RWPE1 (cell line): ENCODE measurements at regions not wholly inside any gene's neighbourhood (a gene's known extent, or its start where the extent isn't known, plus 50 kb on each side); places are given as distances from the start of the nearest gene placed in this dataset.
"Not testable (repeated sequence)": the region's sequence is repeated elsewhere in the genome, so short reads cannot be mapped to it uniquely, and the experiment has no call there.

ENCODE experiments used
- CTCF ChIA-PET: fragments of 350-600 bp; sonication (Branson Sonifier 250); formaldehyde crosslinking; extraction: SDS; loops from one replicate; lab custom pipeline; 2021; lab: Yijun Ruan, JAX
- POLR2A ChIA-PET: fragments of 400-600 bp; formaldehyde crosslinking; extraction: SDS; loops from one replicate; lab custom pipeline; 2020; ENCODE audit warnings: antibody characterized with exemption; ENCODE audit not compliant: low non-redundant PET; lab: Yijun Ruan, JAX
- DNase-seq: peaks from one replicate; pipeline ENCODE4 v3.0.0; 2012; ENCODE audit warnings: low spot score
- H3K27ac ChIP-seq: fragments of 450-650 bp; 2 replicates; pipeline ENCODE4 v1.5.1; 2017
- TF ChIP-seq, protein P1 (sequence below): fragments of 450-650 bp; conservative IDR thresholded peaks from 2 replicates; pipeline ENCODE4 v1.5.1; 2017; ENCODE audit warnings: low read depth, mild to moderate bottlenecking

DNA sequence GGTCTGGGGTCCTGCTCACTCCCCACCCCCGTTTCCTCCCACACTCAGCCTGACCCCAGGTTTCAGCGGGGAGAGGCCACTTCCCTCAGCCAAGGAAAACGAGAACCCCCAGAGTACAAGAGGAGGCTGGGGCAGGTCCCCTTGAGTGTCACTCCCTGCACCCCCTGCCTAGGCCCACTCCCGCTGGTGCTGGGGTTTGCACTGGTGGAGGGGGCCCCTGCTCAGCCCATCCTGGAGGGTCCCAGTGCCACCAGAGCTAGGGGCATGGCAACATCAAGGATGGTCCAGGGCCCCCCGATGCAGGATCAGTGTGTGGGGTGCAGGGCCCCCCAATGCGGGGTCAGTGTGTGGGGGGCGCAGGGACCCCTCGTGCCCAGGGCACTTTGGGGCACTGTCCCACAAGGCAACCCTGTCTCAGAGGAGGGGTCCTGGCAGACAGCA, 70.5 kb upstream of the KCTD7 start:
- TF ChIP-seq, protein P1, sequence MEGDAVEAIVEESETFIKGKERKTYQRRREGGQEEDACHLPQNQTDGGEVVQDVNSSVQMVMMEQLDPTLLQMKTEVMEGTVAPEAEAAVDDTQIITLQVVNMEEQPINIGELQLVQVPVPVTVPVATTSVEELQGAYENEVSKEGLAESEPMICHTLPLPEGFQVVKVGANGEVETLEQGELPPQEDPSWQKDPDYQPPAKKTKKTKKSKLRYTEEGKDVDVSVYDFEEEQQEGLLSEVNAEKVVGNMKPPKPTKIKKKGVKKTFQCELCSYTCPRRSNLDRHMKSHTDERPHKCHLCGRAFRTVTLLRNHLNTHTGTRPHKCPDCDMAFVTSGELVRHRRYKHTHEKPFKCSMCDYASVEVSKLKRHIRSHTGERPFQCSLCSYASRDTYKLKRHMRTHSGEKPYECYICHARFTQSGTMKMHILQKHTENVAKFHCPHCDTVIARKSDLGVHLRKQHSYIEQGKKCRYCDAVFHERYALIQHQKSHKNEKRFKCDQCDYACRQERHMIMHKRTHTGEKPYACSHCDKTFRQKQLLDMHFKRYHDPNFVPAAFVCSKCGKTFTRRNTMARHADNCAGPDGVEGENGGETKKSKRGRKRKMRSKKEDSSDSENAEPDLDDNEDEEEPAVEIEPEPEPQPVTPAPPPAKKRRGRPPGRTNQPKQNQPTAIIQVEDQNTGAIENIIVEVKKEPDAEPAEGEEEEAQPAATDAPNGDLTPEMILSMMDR, result no peak
- CTCF ChIA-PET, result interaction anchor here (0.8 to 1.3 kb wide), 6 partner anchors 13 to 266 kb away, joined by 3 to 6 read pairs (median 3); partner anchors contain the start of gene KCTD7
- POLR2A ChIA-PET, result no interaction called here
- no peak for DNase-seq
- H3K27ac ChIP-seq, result peak overlapping the region; percentile 64

DNA sequence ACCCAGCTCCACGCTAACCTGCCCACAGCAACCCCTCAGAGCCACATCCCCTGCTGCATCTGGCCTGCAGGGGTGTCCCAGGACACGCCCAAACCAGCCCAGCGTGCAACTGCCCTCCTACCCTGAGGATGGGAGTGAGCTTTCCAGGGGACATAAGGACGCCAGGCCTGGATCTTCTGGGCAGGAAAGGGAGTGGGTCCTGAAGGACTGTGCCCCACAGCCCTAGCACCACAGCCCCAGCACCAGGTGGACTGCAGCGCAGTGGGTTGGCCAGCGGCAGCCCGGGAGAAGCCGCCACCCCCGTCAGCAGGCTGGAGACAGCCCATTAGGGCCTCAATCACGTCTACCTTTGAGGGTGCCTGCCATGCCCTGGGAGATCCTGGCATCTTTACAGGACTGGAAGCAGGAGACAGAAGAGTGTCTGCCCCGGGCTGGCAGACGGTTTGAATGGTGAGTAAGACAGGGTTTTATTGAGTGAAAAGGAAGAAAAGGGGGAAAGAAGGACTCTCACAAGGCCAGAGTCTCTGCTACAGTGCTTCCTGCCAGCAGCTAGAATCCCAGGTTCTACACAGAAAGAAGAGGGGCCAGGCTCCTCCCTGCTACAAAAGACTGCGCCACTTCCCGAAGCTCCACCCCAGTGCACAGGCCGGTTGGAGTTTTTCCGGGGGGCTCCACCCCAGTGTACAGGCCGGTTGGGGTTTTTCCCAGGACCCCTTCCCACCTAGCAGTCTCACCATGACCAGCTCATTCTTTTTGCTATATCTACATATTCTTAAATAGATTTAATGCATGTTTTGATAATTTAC, 69.8 kb upstream of the KCTD7 start:
- POLR2A ChIA-PET, result no interaction called here
- H3K27ac ChIP-seq, result peak overlapping the region; percentile 64
- DNase-seq, result no peak
- TF ChIP-seq, protein P1, result no peak
- CTCF ChIA-PET, result interaction anchor here (1.2 kb wide), 1 partner anchor 13 kb away, joined by 3 read pairs; no protein-coding TSS in a partner anchor

DNA sequence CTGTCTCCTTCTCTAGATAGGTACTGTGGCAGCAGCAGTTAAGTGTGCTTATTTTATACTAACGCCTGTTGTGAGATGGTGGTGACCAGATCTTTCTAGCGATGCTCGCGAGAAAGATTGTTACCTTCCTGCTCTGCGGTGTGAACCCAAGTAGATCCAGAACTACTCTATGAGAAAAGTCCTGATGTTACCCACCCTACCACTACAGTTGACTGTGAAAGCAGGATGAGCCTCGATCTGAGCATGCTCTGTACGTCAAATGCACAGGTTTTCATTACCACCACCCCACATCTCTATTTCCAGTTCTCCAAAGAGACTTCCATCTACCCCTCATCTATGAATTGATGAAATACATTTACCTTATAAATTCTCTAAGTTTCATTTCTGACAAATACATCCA, 64.6 kb upstream of the KCTD7 start:
- DNase-seq, result no peak
- TF ChIP-seq, protein P1, result no peak
- POLR2A ChIA-PET, result no interaction called here
- CTCF ChIA-PET, result interaction anchor here (1.0 kb wide), 1 partner anchor 12 kb away, joined by 4 read pairs; no protein-coding TSS in a partner anchor
- H3K27ac ChIP-seq, result no peak overlapping the region

DNA sequence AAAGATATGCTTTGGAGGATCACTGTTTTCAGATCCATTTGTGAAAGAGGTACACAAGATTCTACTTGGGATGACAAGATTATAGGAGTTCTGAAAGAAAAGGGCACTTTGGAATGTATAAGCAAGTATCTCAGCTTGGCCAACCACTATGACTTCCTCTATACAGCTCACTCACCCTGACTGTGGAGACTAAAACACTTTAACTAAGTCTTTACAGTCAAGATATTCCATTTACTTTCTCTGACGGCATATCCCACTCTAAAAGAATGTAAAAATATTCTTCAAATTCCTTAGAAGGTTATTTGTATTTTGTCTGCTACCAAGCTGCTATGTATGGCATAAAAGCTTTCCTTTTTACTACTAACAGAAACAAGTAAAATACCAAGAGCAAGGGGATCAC, 58.5 kb upstream of the KCTD7 start:
- H3K27ac ChIP-seq, POLR2A ChIA-PET, DNase-seq: not testable (repeated sequence)
- CTCF ChIA-PET, result interaction anchor here (1.1 kb wide), 1 partner anchor 17 kb away, joined by 3 read pairs; no protein-coding TSS in a partner anchor

DNA sequence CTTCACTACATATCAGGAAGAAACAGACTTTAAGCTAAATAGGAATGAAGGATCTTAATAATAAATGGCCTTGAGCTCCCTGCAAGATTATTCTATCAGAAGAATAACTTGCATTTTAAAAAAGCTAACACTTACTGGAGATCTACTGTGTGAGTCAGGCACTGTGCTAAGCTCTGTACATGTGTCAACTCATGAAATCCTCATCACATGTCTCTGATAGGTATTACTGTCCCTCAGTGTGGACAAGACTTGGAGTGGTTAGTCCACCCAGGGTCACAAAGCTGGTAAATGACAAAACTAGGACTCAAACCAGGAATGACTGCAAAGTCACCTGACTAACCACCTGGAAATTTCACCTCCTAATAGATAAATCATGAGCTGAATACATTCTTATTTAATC, 57.1 kb upstream of the KCTD7 start:
- ChIA-PET POLR2A (no interaction called here), CTCF (interaction anchor here (1.4 kb wide), 1 partner anchor 14 kb away, joined by 6 read pairs; no protein-coding TSS in a partner anchor)
- H3K27ac ChIP-seq, result no peak overlapping the region
- TF ChIP-seq, protein P1, result no peak
- DNase-seq, result no peak

DNA sequence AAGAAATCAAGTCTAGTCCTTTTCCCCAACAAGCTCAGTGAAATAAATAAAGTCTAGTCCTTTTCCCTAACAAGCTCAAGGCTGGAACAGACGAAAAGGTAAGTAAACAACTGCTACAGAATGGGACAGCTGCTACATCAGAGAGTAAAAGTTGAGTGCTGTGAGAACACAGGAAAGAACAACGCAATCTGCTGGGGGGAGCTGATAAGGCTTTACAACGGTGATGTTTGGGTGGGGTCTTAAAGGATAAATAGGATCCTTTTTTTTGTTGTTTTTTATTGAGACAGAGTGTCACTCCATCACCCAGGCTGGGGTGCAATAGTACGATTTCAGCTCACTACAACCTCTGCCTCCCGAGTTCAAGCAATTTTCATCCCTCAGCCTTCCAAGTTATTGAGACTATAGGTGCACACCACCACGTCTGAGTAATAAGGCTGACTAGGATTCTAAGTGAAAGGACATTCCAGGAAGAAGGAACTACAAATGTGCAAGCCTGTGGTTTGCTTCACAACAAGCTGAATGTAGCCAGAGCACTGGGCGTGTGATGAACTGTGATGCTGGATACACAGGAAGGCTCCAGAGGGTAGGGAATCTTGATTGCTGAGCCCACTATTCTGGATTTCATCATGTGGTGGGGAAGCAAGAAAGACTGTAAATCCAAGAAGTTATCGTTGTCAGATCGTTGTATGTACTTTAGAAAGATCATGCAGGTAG, 54.7 kb upstream of the KCTD7 start:
- H3K27ac ChIP-seq, POLR2A ChIA-PET, CTCF ChIA-PET: not testable (repeated sequence)

DNA sequence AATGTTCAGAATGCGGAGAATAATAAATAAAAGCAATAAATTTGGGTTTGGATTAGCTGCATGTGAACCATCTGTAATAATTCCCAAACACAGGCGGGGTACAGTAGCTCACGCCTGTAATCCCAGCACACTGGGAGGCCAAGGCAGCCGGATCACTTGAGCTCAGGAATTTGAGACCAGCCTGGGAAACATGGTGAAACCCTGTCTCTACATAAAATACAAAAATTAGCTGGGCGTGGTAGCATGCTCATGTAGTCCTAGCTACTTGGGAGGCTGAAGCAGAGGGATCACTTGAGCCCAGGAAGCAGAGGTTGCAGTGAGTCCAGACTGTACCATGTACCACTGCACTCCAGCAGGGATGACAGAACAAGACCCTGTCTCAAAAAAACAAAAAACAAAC, 53.9 kb upstream of the KCTD7 start:
- DNase-seq, H3K27ac ChIP-seq, CTCF ChIA-PET, POLR2A ChIA-PET: not testable (repeated sequence)

More for the DNA sequence above, 54.7 kb upstream of the KCTD7 start:
- DNase-seq, result not testable (repeated sequence)
